Hematopoietic multipotent progenitor cell treated with erythropoietin and hydrocortisone succinate and interleukin-3 and kit ligand, for 4 days (in vitro differentiated cells): ENCODE measurements at regions not wholly inside any gene's neighbourhood (a gene's known extent, or its start where the extent isn't known, plus 50 kb on each side); places are given as distances from the start of the nearest gene placed in this dataset.

Experiments used
- DNase-seq: peaks from one replicate; pipeline ENCODE4 v3.0.0-alpha.2; 2015

DNA sequence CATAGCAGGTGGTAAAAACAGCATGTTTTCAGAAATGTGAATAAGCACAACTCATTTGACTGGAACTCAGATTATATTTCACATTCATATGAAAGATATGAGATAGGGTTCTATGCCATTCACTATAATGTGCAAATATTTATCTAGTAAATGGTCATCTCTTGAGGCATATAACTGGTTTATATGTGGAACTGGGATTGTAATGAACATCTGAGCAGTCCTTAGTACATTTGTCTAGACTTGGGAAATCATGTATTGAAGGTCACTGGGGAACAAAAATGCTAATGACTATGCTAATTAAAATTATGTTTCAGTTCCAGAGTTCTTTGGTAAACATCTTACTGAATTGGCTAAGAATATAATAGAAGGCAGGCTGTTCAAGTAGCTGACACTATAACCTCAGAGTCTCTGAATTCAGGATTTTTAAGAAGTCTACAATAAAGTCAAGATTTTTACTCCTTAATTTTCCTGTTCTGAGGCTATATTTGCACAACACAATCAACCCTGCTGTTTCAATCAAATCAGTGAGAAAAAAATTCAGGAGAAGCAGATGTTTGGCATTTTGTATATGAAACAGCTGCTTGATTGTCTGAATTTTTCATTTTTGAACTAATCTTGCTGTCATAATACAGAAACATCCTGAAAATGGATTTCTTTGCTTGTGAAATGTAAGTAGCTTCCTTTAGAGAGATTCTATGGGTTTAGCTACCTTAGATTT lies 244.8 kb upstream of the RGS18 start:
- no peak for DNase-seq

DNA sequence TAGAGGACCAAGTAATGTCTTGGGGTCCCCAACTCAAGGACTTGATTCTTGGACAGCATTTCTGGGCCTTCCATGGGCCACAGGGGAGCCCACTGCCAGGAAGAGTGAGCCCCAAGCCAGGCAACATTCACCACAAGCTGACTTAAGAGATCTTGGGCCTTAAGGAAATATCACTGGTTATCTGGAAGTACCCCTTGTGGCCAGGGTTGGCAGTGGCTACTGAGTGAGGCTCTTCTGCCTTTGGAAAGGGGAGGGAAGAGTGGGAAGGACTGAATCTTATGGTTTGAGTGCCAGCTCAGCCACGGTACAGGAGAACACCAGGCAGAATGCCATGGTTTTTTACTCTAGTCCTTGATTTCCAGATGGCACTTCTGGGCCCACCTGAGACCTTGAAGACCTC lies 228.9 kb upstream of the RGS18 start:
- DNase-seq, result no peak

DNA sequence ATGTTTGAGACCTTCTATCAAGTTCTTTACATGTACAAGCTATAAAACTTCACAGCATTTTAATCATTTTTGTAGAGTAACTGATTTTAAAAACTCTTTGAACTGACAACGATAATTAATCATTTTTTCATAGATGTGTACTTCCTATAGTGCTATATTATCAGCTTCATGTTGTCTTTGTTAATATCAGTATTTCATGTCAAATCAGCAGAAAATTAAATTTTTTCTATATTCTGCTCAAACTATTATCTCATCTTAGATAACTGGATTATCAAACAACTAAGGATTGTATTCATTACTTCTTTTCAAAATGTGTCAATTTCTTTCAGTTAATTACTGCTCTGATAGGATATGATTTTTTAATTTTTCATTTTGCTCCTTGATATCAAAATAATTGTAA lies 214.6 kb upstream of the RGS18 start:
- no peak for DNase-seq

DNA sequence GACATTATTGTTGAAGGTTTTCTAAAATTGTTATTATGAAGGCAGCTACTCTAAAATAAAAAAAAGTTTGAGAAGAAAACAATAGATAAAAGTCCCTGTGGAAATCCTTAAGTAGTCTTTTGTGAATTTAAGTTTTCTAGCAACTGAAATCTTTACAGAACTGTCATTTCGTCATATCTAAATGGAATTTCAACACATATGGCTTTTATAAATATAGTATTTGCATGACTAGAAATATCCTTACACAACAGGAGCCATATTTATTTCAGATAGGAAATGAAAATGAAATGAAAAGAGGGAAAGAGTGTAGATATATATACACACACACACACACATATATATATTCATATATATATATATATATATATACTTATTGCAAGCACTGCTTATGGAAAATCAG lies 204.7 kb upstream of the RGS18 start:
- DNase-seq, result peak; percentile 19

DNA sequence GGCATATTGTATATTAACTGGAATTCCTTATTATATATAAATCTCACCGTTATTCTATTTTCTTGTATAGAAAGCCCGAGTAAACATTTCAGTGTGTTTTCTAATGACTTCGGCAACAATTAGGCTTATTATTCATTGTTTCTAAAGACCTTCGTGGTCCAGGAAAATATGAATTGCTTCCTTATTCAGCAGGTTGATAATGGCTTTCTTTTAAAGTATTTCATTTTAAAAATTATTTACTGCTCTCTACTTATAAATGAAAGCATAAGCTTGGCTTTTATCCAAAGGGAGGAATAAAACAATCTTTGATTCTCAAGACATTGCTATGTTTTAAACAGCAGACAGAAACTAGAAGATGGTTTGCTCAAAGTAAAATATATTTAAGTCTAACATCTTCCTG lies 198.4 kb upstream of the RGS18 start:
- no peak for DNase-seq

DNA sequence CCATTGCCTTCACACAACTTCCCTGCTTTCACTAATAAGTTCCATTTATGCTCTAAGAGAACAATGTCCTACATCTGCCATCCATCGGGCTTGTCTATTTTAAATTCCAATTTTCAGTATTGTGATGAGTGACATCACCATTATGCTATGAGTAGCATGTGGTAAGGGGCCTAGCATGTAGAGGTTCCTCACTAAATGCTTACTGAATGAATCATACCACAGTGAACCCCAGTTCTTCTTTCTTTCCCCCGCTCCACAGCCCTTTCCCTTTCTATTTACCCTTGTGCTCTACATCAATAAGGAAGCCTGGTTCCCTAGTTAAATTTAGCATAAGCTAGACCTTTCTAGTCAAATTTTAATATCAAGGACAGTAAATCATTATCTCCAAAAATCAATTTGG lies 195.0 kb upstream of the RGS18 start:
- peak; percentile 18 for DNase-seq

DNA sequence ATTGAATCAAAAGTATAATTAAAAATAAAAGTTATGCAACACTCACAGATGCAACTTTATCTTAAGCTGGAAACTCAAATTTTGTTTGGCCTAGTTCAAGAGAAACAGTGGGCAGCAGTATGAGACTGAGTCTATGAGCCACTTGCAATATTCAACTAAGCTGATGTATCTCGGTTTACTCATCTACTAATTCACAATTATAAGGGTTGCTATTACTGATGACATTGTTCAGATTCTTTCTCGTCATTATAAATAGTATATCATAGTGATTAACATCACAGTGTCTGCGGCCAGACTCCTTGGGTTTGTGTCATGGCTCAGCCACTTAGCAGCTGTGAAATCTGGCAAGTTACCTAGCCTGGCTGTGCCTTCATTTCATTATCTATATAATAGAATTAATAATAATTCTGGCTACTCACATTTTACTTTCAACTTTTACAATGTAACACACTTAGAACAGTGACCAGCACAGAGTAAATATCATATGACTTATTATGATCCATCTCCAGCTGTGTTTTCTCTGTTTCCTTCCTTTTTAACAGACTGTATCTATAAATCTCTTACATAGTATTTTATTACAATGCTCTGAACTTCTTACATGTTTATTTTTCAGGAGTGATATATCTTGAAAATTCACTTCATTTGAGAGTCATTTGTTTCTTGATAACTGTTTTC lies 194.3 kb upstream of the RGS18 start:
- peak; percentile 4 for DNase-seq

DNA sequence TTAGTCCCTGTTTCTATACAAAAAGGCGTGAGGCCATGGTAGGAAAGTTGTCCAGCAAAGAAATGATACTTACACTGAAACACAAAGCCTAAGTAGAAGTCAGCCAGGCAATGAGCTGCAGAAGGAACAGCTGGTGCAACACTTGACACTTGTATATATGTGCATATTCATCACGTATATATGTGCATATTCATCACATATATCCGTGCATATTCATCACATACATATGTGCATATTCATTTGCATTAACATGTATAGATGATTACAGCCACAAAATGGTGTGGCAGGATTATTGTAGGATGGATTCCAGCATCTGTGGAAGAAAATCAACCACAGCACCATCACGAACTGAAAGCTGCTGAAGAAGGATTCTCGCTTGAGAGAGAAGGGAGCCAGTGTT lies 189.0 kb upstream of the RGS18 start:
- no peak for DNase-seq

DNA sequence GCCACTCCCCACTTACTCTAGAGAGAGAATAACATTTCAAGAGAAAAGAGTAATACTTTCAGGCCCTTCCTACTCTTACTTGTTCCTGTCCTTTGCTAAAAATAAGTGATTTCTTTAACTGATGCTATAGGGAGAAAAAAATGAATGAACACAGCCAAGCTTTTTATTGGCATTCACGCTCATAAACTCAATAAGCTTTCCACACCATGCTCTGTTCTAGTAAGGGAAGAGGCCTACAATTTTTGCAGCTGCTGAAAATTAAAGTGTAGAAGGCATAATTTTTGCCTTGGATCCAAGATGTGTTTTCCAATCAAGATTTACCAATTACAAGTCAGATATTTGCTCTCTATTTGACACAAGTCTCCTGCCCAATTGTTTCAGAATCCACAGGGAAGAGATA lies 188.1 kb upstream of the RGS18 start:
- DNase-seq, result no peak

DNA sequence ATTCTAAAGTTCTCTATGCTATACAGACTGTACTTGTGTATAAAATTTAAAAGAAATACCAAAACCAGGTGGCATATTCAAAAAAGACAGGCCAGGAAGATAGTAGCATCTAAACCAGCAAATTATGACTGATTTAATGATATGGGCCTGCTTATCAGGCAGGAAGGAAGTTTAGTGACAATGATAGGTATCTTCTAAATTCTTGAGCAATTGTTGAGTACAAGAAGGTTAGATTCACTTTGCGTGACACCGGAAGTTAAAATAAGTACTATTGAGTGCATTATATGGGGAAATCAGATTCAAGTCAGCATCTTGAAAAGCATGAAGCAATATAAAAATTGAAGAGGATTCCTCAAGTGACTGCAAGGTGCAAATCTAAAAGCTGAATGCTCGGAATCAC lies 186.8 kb upstream of the RGS18 start:
- DNase-seq, result peak; percentile 61

DNA sequence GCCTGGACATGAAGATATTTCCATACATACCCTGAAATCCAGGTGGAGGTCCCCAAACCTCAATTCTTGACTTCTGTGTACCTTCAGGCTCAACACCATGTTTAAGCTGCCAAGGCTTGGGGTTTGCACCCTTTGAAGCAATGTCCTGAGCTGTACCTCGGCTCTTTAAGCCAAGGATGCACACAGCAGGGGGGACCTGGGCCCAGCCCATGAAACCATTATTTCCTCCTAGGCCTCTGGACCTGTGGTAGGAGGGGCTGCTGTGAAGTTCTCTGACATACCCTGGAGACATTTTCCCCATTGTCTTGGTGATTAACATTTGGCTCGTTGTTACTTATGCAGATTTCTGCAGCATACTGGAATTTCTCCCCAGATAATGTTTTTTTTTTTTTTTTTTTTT lies 184.3 kb upstream of the RGS18 start:
- DNase-seq, result no peak

DNA sequence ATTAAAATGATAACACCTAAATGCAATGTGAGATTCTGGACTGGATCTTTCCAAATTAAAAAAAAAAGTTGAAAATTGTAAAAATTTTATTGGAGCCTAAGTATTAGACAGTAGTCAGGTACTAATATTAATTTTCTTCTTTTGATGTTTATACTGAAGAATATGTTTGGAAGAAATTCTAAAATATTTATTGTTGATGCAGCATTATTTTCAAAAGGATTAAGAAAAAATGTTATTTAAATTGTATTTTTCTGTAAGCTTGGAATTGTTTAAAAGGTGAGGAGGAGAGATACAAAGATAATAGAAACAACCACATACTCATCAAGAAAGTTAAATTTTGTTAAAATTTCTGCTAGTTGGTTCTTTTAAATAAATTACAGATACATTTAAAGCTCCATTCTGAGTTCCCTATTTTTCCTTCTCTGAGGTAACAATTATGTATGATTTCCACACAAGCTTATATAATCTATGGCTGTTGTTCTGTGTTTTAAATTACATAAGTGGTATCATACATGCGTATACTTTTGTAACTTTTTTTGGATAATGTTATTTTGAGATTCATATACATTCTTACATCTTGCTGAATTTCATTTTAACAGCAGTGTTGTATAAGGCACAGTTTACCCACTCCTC lies 180.3 kb upstream of the RGS18 start:
- DNase-seq, result no peak

DNA sequence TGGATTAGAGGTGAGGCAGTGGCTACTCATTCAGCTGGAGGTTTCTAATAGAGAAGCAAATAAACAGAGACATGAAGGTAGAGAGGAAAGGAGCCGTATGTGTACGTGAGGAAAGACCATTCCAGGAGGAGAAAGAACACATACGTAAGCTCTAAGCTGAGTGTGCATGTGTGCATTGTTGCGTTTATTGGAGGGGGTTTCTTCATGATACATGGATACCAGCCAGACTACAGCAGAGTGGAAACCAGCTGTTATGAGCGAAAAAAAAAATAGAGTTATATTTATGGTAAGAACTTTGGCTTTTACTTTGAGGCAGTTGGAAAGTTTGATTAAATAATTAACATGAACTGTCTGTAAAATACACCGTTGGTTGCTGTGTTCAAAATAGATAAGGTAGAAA lies 173.4 kb upstream of the RGS18 start:
- DNase-seq, result no peak

DNA sequence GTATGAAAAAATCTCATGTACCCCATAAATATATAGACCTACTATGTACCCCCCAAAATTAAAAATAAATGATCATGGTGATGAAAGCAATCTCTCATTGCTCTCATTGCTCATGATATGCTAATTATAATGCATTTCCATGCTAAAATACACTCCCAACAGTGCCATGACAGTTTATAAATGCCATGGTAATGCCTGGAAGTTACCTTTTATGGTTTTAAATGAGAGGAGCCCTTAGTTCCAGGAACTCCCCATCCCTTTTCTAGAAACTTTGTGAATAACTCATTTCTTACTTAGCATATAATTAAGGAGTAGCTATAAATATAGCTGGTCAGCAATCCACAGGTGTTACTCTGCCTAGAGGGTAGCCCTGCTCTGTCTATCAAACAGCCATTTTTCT lies 166.1 kb upstream of the RGS18 start:
- no peak for DNase-seq

DNA sequence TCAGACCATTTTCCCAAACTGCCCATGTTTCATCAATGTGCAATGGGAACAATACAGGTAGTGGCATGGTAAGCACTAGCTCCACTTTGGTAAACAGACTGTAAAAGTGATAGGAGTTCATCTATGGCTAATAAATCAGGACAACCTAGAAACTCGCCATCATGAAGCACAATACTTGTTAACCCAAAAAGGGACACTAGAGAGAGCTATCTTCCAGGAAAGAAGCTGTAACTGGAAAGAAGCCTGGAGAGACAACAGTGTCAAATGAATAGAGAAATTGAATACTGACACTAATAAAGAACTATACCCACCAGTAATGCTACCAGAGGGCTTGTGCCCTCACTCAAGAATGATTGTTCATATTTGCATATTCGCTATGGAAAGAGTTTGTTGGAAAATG lies 164.7 kb upstream of the RGS18 start:
- peak; percentile 65 for DNase-seq

DNA sequence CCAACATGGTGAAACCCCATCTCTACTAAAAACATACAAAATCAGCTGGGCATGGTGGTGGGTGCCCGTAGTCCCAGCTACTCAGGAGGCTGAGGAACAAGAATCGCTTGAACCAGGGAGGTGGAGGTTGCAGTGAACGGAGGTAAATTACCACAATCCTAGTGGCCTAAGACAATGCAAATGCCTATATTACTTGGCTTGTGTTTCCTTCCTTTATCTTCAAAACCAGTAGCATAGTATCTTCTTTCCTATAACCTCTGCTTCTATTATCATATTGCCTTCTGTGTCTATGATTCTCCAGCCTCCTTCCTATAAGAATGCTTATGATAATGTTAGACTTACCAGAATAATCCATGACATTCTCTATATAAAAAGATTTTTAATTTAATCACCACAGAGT lies 156.2 kb upstream of the RGS18 start:
- DNase-seq, result peak; percentile 10

DNA sequence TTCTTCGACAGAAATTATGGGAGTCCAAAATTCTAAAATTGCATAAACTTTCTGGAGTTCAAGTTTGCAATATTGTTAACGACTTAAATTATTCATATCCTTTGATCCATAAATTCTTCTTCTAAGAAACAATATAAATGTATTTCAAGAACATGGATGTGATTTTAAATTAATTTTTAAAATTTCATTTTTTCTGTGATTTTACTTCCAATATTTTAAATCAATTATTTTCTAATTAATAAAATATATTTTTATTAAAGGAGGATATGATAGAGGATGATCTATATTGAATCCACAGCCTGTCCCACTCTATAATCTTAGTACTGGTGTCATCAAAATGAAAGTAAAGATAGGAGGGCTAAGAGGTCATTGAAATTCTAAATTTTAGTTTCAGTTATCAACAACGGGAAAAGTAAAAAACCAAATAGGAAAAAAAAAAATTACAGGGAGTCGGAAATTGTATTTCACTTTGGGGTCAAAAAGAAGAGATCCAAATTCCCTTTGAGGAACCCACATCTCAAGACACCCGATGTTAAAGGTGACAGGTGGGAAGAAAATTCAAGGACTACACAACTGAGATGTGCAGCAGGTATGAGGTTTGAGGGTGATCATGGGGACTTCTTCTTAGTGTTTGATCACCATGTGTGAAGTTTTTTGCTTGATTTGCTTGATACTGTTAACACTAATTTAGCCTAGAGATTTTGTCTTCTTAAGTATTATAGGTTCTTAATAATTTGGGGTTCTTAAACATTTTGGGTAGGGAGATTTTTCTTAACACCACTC lies 154.8 kb upstream of the RGS18 start:
- DNase-seq, result no peak

DNA sequence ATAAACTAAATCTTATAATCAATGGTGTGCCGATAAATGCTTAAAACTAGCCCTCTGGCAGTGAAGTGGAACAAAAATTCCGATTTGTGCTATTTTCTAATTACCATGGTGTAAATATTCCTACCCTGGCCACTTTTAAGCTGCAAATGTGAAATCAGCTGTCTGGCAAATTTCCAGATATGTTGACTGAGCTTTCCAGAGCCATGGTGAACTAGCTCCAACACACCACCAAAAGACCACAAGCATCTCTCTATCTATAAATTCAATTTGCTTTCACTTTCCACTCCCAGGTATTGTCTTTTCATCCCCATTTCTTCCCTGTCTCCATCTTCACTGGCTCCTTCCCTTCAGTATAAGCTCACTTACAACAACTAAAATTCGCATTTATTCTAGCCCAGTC lies 152.3 kb upstream of the RGS18 start:
- DNase-seq, result peak; percentile 11

DNA sequence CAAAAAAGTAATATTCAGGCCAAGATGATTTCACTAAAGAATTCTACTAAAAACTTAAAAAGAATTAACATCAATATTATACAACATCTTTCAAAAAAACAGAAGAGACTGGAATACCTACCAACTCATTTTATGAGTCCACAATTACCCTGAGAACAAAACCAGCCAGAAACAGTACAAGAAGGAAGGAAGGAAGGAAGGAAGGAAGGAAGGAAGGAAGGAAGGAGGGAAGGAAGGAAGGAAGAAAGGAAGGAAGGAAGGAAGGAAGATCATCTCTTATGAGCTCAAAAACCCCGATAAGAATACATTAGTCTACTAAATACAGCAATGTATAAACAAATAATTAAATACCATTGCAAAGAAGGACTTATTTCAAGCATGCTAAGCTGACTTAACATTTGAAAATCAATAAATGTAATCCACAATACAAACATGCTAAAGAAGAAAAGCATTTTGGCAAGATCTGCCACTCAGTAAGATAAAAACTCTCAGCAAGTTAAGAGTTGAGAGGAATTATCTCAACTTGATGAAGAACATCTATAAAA lies 149.9 kb upstream of the RGS18 start:
- no peak for DNase-seq

DNA sequence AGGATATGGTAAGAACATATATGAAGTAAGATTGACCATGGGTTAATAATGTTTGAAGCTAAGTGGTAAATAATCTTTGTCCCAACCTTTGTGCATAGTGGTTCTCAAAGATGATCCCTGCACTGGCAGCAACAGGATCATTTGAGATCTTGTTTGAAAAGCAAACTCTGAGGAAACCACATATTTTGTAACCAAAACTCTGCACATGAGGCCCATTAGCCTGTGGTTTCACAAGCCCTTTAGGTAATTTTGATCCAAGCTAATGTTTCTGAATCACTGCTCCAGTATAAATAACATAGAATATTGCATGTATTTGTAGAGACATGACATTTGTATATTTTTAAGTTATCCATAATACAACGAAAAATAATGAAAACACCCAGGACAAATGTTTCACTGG lies 147.9 kb upstream of the RGS18 start:
- peak; percentile 20 for DNase-seq

DNA sequence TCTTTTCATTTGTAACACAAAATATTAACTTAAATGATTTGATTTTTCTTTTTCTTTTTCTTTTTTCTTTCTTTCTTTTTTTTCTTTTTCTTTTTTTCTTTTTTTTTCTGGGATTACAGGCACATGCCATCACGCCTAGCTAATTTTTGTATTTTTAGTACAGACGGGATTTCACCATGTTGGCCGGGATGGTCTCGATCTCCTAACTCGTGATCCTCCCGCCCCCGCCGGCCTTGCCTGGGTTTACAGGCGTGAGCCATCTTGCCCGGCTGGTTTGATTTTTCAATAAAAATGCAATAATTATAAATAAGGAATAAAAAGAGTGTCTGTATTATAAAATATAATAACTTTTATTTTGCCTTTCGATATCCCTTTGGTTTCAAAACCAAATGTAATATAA lies 146.7 kb upstream of the RGS18 start:
- DNase-seq, result no peak

DNA sequence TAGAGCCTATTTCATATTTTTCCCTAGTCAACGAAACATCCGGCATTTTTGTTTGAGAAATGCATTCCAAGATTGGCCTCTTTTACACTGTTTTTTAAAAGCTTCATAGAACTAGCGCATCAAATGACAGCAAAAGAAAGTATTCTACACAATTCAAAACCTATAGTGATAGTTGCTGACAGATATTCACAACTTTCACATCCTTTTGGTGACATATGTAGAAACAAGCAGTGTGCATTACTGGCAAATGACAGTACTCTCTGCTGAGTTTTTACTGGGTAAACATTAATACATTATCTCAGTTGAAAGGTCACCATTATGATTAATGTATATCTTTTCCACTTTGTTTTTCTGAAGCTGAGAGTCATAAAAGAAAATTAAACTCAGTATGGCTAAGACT lies 135.4 kb upstream of the RGS18 start:
- no peak for DNase-seq

DNA sequence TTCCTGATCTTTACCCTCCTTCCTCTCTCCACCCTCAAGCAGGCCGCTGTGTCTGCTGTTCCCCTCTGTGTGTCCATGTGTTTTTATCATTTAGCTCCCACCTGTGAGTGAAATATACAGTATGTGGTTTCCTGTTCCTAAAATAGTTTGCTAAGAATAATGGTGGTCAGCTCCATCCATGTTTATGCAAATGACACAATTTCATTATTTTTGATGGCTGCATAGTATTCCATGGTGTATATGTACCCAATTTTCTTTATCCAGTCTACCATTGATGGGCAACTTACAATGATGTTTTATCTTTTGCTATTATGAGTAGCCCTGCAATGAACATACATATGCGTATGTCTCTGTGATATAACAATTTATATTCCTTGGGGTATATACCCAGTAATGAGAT lies 133.4 kb upstream of the RGS18 start:
- no peak for DNase-seq
